ENCODE measurements at regions not wholly inside any gene's neighbourhood (a gene's known extent, or its start where the extent isn't known, plus 50 kb on each side); places are given as distances from the start of the nearest gene placed in this dataset.

GRCh38 chr2:12005886-12006681, 259.7 kb downstream of the LPIN1 start:
- TF ChIP-seq POLR2A (IDR thresholded peaks at IDR 0.05) = no peak
- no peak for TF ChIP-seq CTCF (IDR thresholded peaks at IDR 0.05)

Measured in Peyer's patch (tissue), 4 donors.